GM19372 (cell line): ENCODE measurements at regions not wholly inside any gene's neighbourhood (a gene's known extent, or its start where the extent isn't known, plus 50 kb on each side); places are given as distances from the start of the nearest gene placed in this dataset.
"Not testable (repeated sequence)": the region's sequence is repeated elsewhere in the genome, so short reads cannot be mapped to it uniquely, and the experiment has no call there.

Source experiments
- ATAC-seq: cut with Tn5 transposase; IDR thresholded peaks from one replicate; pipeline ENCODE4 v1.9.1; 2021; ENCODE audit warnings: mild to moderate bottlenecking, low read depth, moderate library complexity; ENCODE audit not compliant: unreplicated experiment

GRCh38 chr2:22952656-22953225 lies 432.2 kb upstream of the KLHL29 start:
- no peak for ATAC-seq

DNA sequence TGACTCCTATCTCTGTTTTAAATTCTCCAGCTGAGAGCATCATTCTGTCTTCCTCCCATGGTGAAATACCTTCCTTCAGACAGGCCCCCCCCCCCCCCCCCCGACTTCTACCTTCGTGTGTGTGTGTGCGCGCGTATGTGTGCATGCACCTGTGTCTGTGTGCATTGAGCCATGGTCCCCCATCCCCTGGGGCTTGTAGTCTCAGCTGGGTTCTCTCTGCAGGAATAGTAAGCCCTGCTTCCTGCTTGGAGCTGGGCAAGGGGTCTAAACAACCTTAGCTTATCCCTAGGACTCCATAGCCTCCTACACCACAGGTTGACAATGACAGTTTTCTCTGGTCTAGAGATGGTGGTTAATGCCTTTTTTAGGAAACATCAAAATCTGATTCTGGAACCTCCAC lies 427.5 kb upstream of the KLHL29 start:
- no peak for ATAC-seq

DNA sequence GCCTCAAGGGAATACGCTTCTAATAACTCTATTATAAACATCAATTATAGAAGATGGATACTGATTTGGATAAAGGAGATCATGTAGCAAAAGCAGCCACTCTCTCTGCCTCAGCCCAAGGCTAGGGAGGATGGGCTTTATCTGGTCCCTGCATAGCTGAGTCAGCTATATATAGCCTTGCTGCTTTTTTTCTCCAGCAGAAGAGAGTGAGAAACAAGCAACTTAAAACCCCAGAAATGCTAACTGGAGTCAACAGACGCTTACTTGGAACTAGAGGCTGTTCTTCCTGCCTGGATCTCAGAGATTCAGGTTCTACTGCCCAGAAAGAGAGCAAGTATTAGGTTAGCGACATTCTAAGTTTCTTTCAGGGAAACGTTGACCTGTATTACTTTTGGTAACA lies 426.7 kb upstream of the KLHL29 start:
- ATAC-seq = no peak

- no peak for ATAC-seq
Observed at GRCh38 chr2:22967756-22968155, 417.2 kb upstream of the KLHL29 start.

DNA sequence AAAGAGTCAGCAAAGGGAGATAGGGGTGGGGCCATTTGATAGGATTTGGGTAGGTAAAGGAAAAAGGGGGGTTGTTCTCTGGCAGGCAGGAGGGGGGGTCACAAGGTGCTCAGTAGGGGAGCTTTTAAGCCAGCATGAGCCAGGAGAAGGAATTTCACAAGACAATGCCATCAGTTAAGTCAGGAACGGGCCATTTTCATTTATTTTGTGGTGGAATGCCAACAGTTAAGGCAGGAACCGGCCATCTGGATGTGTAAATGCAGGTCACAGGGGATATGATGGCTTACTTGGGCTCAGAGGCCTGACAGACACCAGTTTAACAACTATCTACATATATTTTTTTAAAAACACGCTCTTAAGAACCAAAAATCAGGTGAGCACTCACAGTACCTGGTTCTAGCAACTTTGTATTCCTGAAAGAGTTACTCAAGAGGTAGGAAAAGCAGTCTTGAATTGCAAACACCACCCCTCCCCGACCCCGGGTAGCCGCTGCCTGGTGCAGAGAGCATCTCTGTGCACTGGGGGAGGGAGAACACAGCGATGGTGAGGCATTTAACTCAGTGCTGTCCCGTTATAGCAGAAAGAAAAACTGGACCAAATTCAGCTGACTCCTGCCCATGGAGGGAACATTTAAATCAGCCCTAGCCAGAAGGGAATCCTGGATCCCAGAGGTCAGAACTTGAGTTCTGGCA lies 414.5 kb upstream of the KLHL29 start:
- ATAC-seq = no peak

GRCh38 chr2:22970991-22971390 lies 414.0 kb upstream of the KLHL29 start:
- no peak for ATAC-seq

DNA sequence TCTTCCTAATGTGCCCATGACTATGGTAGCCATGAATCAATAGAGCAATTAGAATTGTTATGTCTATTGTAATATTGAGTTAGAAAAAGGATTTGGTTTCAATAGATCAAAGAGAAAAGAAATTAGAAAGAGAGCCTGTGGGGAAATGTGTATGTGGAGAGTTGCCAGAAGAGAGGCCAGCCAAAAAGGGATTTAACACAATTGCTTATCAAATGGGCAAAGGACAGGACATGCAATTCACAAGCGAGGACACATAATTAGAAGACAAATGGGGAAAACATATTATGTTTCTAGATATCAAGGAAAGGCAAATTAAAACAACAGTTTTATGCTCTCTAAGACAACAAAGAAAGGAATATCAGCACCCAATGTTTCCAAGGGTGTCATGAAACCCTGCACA lies 403.2 kb upstream of the KLHL29 start:
- ATAC-seq = no peak

GRCh38 chr2:22984152-22984551 lies 400.8 kb upstream of the KLHL29 start:
- ATAC-seq = not testable (repeated sequence)

- ATAC-seq = no peak
Observed at GRCh38 chr2:22990246-22990645, 394.7 kb upstream of the KLHL29 start.

- no peak for ATAC-seq
Observed at GRCh38 chr2:22991844-22992243, 393.1 kb upstream of the KLHL29 start.

GRCh38 chr2:22992441-22992840 lies 392.5 kb upstream of the KLHL29 start:
- no peak for ATAC-seq

DNA sequence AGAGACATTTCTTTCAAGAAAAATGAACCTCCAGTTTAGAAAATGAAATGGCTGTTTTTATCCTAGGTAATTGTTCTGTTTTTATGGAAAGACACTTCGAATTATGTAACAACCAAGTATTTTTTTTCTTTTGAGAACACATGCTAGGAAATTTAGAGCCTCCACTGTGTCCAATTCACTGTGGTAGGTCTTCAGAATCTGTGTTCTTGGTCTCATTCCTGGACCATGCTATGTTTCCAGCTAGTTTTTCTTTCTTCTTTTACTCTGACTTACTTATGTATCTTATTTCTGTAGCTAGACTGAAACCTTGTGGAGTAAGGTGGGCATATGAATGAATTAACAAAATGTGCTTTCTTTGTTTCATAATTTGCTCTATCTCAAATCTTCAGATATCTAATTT lies 391.7 kb upstream of the KLHL29 start:
- no peak for ATAC-seq

- ATAC-seq = no peak
Observed at GRCh38 chr2:22995576-22995975, 389.4 kb upstream of the KLHL29 start.

DNA sequence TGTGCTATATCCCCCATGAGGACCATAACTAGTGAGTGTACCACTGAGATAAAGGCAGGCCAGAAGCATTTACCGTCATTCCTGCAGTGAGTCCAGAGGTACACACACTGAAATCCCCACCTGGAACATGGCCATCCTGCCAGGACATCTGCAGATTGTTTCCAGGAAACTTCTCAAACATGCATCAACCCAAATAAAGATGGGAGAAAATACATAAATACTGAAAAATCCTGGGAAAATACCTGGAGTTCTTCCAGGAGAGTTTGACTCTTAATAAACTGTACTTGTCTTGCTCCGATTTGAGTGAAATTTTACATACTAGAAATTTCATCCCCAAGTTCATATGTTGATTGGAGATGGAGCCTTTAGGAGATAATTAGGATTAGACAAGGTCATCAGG lies 388.1 kb upstream of the KLHL29 start:
- ATAC-seq = no peak

DNA sequence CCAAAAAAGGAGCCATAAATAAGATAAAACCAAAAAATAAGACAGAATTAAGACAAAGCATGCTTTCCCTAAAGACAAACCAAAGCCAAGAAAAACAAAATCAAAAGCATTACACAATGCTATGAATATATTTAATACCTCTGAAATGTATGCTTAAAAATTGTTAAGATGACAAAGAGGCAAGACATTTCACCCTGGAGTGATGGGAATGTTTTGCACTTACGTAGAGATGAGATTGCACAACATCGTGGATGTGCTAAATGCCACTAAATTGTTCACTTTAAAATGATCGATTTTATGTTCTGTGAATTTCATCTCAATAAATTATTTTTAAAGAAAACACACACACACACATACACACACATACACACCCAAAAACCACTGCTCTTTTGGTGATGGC lies 386.6 kb upstream of the KLHL29 start:
- no peak for ATAC-seq

DNA sequence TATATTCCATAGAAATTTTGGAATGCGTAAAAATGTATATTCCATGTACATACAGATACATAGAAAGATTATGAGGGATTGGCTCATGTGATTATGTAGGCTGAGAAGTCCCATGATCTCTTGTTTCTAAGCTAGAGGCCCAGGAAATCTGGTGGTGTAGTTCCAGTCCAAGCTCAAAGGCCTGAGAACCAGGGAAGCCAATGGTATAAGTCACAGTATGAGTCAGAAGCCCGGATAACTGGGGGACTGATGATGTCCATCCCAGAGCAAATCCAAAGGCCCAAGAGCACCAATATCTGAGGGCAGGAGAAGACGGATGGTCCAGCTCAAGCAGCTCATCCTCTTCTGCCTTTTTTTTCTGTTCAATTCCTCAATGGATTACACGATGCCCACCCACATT lies 385.0 kb upstream of the KLHL29 start:
- ATAC-seq = no peak

DNA sequence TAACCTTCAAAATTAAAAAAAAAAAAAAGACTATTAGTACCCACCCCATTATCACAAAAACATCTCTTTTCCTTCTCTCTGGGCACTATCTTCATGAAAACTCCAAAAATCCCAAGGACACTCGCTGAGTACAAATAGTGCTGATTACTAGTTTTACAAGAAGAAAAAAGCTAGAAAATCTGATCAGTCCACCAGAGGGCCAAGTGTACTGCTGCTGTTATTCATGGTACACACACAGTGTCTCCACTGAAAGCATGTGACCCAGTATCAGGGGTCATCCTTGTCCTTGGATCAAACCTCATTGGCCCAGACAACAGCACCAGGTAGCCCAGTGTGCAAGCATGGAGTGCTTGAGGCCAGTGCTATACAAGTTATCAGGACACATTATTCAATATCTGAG lies 382.7 kb upstream of the KLHL29 start:
- no peak for ATAC-seq

DNA sequence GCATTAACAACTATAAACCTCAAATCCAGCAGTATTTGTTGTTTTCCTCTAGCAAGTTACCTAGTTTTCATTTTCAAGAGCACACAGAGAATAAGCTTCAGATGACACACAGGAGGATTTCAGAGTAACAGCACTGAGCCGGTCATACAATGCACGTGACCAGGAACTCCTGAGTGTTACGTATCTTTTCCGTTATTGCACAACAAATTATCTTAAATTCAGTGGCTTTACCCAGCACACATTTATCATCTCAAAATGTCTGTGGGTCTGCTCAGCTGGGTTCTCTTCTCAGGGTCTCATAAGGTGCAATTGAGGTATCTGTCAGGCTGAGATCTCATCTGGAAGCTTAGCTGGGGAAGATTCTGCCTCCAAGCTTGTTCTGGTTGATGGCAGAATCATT lies 379.5 kb upstream of the KLHL29 start:
- ATAC-seq = no peak

GRCh38 chr2:23007631-23008235 lies 377.2 kb upstream of the KLHL29 start:
- ATAC-seq = no peak

DNA sequence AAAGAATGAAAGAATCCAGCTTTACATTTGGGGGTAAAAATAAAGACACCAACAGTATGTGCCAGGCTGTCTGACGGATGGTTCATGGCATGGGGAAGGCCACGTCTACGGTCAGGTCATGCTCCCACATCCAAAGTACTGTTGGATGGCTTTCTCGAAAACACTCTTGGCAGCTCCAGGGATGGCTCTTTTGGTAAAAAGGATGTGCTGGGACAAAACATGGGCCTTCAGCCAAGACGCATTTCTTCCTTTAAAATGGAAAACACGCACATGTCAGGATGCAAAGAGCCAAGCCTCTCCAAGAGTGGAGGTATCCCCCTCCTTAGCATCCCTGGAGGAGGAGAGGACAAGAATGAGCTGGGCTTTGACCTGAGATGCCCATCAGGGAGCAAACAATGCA lies 376.5 kb upstream of the KLHL29 start:
- ATAC-seq = no peak

DNA sequence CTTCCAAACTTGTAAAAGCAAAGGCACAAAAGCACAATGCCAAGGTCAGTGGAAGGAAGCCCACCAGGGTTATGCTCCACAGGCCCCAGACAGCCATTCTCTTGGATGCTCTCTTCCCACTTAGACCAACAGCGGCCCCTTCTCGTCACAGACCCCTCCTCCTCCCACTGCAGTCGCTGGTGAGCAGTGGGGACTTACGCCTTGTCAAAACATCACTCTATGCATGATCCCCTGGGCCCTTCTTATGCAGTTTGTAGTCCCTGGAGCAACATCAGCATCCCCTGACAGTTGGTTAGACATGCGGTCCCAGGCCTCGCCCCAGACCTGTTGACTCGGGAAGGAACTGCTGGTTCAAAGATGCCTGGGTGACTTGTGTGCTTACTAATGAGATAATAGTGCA lies 376.0 kb upstream of the KLHL29 start:
- ATAC-seq = no peak

DNA sequence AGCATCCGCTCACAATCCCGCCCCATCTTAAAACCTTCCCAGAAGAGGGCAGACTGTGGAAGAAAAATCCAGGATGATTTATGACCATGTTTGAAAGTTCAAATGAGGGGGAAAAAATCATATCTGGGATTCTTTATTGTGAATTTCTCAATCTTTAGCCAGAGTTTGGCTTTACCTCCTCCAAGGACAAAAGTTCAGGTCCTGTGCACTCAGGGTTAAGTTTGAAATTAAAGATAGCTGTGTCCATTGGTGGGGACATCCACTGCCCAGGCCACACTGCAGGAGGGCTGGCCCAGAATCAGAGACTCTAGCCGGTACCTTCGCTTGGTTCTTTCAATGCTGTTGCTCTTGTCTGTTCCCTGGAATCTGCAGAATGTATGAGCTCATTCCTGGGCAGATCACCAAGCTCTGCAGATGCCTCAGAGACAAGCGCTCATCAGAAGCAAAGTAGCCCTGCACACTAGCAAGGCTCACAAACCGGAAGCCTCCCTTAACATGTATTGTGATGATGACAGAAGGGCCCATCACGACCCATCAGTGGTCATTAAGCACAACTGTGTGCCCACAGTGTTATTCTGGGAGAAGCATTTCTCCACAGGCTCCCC lies 375.3 kb upstream of the KLHL29 start:
- no peak for ATAC-seq
